HG03521 (cell line): ENCODE measurements at regions not wholly inside any gene's neighbourhood (a gene's known extent, or its start where the extent isn't known, plus 50 kb on each side); places are given as distances from the start of the nearest gene placed in this dataset.

Experiments used
- ATAC-seq: cut with Tn5 transposase; IDR thresholded peaks from one replicate; pipeline ENCODE4 v1.9.1; 2021; ENCODE audit warnings: mild to moderate bottlenecking, moderate library complexity; ENCODE audit not compliant: unreplicated experiment

DNA sequence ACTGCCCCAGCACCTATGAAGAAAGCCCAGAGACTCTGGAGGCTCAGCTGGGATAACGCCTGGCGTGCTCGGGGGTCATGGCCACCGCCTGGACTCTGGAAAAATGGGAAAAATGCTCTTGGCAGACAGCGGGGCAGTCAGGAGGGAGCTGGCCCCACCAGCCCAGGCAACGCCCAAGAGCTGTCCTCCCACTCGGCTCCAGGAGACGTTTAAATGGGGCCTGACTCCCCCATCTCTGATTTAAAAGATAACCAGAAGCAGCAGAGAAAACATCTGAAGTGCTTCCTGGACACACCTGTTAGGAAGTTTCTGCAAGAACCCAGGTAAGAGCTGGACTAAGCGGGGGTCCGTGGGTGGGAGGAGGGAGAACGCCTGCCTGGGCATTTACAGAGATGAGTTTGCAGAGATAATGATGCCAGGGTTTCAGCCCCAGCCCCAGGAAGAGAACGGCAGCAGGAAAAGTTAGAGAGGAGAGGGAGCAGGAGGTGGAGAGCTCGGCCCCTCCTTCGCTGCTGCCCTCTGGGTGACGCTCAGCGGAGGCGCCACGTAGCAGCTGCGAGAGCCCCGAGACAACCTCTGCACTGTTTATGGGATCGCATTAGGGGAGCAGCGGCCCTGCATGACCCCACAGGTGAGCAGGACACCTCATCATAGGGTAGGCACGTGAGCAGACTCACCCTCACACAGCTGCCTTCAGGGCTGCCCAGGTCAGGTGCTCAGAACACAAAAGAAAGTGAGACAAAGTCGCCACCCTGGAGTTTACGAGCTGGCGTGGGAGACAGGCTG lies 83.5 kb upstream of the INSIG1 start:
- no peak for ATAC-seq

DNA sequence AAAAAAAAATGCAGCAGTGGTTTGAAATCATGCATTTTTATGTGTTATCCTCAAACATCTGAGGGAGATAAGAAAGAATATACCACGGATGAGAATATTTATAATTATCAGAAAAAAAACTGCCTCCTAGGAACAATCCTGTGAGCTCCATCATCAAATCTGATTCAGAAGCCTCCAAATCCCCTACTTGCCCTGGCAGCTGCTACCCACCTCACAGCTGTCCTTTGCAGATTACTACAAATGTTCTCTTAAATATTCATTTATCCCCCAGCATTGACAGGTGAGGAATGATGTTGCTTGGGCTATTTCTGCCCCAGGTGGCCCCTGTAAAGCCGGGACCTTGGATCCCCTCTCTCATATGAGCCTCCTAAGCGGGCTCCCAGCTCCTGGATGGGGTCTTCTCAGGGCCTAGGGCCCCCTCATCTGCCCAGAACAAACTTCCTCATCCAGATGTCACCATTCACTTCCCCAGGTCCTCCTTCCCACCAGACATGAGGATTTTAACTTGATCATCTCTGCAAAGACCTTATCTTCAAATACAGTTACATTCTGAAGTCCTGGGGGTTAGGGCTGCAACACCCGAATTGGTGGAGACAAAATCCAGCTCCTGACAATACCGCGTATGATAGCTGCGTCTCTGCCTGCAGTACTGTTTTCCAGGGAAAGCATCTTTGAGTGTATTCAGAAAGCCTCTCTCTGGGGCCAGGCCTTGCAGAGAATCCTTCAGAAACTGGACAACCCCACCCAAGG lies 81.9 kb upstream of the INSIG1 start:
- no peak for ATAC-seq

DNA sequence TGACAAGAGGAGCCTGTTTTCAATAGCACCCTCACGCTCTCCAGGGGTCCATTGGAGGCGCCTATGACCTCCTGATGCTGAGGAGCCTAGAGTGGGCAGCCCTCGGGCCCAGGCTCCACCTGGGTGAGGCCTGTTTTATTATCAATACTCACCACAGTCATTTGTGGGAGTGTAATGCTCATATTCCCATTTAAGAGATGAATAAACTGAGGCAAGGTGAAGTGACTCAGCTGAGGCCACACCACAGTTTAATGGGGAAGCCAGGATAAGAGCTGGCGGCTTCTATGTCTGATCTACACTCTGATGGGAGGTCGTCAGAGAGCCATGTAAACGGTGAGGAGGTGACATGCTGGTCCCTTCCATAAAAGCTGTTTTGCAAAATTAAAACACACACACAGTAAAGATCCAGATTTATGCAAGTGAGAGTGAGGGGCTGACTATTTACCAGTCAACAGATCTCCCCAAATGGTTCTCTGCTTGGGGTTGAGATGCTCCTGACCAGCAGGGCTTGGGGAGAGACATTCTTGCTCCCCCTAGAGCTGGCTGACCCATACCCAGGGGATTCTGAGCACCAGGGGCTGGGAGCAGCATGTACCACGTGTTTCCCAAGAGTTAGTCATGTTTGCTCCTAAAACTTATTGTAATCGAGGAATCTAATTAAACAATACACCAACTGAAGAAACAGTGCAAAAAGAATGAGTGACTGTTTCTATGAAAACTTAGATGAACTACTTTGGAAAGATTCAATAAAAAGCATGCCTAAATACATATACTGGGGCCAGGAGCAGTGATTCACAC lies 81.0 kb upstream of the INSIG1 start:
- no peak for ATAC-seq

DNA sequence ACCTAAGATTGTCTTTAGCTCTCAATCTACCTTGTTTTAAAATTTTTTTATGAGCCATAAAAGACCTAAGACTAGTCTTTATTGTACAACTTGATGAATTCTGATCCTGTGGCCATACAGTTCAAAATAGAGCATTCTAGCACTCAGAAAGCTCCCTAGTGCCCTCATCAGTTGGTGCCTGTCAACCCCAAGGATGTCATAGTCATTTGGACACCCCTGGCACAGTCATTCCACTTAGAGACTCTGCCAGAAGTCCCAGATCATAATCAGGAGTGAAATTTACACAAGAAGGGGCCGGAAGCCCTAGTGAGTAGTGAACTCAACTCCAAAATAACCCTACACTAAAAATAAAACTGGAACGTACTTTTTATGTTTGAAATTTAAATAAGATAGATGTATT lies 80.0 kb upstream of the INSIG1 start:
- ATAC-seq = no peak

DNA sequence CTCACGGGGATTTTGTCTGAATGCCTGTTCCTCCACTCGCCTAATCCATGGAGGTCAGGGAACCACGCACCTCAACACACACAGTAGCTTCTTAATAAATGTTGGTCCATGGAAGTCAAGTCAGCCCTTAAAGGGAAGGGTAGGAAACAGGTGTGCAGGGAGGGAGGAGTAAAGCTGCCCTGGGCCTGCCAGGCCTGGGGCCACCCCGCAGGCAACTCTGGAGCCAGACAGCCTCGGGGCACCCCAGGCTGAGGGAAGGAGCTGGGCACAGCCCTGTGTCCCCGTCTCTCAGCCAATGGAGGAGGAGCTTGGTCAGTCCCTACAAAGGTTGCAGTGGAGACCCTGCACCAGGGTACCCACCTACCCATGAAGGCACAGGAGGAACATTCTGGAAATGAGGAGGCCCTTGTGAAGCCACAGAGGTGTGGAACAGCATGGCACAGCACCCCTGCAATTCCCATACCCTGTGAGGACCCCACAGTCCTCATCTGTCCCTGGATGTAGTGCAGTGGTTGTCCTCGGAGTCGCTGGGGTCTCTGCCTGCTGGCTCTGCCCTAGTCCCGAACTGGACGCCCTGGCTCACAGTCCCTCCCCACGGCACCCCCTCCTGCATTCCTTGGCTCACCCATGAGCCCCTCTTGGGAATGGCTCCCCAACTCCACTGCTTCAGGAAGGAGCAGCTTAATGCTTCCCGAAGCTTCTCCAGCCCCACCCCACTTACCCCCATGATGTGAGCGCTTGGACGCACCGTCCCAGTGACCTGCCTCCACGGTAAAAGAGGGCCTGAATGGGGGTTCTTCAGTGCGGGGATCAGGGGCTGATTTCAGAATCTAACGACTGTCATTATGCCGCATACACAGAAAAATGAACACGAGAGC lies 79.2 kb upstream of the INSIG1 start:
- ATAC-seq = no peak

DNA sequence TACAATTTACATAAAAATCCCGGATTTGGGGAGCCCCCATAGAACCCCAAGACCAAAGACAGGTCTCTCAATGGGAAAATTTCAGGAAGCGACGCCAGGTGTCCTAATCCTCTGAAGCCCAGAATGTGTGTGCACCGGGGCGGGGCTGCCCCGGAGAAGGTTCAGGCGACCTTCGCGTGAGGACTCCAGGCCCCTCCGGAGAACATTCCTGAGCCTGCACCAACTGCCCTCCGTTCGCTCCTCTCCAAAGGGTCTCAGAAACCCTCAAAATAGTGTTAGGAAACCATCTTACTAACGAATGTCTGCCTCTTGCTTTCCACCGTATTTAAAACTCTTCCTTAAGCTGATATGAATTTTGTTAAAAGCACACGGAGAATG lies 78.5 kb upstream of the INSIG1 start:
- no peak for ATAC-seq

DNA sequence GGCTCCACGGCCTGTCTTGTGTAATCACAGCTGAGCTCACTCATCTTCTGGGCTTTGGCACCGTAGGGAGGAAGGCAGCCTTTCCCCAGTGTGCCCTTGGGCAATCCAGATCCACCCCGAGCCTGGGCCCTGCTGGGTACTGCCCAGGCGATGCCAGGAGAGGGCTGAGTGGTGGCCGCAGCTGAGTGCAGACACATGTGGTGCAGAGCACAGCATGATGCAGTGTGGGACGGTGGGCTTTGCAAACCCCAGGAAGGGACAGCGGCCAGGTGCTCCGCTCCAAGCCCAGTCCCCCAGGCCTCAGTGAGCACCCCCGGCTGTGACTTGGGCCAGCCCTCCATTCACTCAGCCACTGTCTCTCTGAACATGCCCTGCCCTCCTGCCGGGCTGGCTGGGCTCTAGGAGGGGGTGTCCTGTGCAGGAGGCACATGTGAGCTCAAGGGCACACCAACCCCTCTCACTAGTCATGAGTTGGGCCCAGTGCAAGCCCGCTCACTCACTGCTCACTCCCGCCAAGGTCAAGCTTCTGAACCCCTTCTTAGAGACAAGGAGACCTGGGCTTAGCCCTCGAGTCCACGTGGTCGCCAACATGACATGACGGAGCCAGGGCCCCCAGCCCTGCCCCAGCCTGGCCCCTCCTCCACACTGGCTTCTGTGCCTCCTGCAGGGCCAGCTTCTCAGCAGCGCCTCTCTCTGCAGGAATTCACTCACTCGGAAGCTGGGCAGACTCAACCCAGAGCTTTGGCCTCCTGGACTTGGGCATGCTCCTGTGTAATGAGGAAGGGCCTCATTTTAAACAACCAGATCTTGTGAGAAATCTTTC lies 77.5 kb upstream of the INSIG1 start:
- ATAC-seq = no peak

DNA sequence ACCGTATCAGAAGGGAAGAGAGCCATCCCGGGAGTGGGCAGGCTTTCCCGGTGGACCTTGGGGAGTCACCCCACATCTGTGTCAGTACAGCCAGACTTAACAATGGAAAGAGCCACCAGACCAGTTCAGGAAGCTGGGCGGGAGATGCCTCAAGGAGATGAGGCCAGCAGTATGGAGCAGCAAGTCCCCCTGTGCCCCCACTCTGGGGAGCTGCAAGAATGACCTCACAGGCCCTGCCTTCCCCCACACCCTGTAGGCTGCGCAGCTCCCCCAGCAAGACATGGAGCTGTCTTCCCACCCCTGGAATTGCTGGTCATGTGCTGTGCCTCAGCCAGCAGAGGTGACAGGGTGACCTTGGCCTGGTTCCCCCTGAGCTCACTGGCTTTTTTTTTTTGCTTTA lies 76.8 kb upstream of the INSIG1 start:
- no peak for ATAC-seq

DNA sequence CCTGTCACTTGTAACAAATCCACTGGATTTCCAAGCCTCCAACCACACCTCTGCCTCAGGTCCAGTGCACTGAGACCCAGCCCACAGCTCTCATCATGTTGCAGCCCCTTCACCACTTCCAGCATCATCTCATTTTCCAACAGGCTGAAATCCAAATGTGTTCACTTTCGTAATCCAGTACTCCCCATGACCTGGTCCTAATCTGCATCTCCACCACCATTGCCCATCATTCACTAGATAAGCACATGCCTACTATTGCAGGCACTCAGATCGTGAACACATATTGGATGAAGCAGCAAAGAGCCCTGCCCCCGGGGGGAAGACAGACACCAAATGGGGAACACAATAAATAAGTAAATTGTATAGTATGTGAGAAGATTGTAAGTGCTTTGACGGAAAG lies 76.1 kb upstream of the INSIG1 start:
- no peak for ATAC-seq

DNA sequence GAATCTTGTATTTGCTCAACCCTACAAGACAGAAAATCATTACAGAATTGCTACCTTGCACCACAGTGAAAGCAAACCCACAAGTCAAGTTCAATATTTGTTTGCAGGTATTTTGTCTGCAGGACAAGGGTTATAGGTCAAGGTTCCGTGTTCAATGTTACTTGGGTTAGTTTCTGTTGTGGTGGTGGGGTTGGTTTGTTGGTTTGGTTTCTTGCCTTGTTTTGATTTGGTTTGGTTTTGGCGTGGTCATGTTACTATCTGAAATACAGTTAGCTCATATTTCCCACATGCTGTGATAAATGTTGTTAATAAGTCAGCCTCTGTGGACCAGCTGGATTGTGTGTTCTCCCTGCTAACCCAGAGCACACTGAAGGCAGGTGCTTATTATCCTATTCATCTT lies 75.6 kb upstream of the INSIG1 start:
- no peak for ATAC-seq

DNA sequence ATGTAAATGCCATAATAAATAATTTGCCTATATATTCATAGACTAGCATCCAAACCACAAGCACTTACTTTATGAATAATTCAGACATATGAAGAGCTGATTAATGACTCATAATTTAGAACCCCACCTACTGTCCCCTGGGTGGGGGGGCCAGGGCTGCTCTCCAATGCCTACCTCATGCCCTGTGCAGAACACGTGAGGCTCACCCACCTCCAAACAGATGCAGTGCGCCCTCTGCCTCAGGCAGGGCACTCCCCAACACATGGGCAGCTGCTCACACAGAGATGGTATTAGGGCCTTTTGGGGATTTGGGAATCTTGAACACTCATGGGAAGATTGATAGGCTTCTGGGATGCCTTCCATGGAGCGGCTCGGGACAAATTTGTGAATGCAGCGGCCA lies 75.1 kb upstream of the INSIG1 start:
- no peak for ATAC-seq

DNA sequence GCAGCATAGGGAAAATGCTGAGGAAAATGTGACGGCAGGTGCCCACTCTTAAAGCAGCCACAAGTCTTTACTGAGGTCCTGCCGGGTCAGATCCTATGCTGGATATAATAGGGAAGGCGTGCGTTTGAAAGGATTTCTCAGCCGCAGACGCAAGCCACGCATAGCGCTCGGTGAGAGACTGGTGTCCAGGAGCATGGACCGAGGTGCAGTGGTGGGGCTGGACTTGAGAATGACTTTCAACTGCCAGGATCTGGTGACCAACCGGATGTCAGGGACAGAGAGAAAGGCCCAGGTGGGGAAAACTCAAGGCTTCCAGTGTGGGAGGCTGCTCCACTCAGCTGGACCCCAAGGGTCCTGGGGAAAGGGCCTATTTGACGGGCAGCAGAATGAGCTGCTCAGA lies 74.7 kb upstream of the INSIG1 start:
- ATAC-seq = no peak

DNA sequence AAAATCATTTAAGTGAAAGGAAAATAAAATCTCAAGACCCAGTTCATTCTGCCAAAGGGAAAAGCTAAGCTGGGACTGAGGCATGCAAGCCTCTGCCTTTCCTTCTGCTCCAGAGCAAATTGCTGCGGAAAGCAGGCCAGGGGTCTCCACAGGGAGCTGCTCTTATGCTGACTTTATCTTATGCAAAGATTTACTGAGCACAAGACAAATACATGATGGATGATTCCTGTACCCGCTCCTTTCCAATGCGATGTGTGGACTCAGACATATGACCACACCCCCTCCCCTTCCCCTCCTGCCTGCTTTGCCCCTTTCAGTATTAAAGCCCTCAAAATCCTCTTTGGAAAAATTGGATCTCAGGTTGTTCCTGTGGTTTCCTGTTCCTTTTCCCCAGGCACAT lies 74.2 kb upstream of the INSIG1 start:
- no peak for ATAC-seq

DNA sequence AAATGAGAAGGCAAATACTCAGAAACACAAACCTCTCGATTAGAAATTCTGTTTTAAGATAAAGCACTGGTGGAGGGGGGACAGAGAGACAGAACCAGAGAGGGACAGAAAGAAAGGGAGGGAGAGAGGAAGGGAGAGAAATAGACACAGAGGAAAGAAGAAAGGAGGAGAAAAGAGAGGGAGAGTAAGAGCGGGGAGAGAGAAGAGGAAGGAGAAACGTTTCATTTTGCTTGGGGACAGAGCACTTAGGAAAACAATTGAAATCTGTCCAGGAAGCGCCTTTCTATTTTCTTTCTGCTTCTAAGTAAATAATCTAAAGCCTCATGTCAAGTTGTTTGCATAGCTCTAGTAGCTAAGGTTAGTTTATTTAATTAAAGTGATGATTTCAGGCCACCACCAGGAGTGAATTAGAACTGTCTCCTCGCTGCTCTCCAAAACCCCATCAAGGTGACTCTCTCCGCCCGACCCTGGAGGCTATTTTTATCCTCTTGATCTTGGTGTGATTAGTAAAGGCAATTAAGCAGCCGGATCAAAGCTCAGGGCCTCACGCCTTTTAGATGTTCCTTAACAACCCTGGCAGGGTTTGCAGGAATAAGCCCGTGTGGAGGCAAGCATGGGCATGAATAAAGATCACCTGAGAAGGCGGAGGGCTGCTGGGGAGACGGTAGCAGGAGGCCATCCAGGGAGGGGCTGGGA lies 73.4 kb upstream of the INSIG1 start:
- no peak for ATAC-seq

DNA sequence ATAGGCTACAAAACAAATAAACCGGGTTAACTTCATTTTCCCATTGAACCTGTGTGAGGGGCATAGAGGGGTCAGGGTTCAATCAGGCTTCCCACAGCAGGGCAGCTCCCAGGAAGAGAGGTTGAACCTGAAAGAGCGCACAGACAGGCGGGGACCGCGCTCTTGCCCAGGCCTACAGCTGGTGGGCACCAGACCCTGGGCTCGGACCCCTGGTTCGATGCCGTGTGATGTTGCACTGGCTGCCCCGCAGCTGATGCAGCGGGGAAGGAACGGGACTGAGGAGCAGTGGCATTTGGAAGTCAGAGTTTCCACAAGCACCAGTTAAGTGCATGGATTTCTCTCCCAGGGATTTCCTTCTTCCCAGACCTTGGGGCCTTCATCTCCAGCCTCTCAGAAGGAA lies 72.6 kb upstream of the INSIG1 start:
- no peak for ATAC-seq

DNA sequence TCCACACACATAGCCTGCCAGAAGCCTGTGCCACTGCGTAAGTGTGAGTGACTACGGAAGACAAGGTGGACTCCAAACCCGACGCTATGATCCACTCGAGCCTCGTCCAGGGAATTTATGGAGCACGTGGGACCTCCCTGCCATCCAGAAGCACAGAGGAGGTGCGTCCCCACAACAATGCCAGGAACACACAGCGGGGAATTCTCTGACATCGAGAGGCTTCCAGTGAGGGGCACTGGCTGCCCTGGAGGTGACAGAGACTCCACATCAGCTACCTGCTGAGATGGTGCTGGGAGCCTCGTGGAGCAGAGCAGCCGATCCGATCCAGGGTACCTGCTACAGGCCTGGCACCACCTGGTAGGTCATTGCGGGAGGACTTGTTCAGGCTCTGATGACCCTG lies 72.2 kb upstream of the INSIG1 start:
- ATAC-seq = no peak

DNA sequence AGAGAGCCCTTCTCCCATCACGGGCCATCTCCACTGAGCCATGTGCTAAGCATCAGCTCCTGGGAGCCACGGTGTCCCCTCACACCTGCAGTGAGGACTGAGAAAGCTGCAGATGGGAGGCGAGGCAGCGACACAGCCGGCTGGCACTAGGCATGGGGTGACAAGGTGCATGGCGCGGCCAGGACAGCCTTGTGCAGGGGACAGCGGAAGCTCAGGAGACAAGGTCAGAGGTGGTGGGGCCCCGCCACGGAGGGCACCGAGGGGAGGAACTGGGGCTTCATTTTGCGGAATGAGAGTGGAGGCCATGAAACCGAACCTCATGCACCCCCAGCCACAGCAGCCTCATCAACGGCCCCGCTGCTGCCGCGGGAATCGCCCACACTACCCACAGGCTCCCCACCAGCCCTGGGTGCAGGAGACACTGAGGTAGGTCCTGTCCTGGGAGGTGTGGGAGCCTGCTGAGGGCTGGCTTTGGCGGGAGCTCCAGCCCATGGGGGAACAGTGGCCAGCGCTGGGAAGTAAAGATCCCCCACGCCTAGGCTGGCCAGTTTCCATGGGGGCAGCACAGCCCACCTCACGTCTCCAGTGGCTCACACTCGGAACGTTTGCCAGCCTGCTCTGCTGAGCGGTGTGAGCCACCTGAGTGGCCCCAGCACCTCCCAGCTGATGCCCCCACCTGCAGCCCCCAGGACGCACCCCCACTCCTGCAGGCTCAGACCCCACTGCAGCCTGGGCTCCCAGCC lies 71.2 kb upstream of the INSIG1 start:
- no peak for ATAC-seq

DNA sequence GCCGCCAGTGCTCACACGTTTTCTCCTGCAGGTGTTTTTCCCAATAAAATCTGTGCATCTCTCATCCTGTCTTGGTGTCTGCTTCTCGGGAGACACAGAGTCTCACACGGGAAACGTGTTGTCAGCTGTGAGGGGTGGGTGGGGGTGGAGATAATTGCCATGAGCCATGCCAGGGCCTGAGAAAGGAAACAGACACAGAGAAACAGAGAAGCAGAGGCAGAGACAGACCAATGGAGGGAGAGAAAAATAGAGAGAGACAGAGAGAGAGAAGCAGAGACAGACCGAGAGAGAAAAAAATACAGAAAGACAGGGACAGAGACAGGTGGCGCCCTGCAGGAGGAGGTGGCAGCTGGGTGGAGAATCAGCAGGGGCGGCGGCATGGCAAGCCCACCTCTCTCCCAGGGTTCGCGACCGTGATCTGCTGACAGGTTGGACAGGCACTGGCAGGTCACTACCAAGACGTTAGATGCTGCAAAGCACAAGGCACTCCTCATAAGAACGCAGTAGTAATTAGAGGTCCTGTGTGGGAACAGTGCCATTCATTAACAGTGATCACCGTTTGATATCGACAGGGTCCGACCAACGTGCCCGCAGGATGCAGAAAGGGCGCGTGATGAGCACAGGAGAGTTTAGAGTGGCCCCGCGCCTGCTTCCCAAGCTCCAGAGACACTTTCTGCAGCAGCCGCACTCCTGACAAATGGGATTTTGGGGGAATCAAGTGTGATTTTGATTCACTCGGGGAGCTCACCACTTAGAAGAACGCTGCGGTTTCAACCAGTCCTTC lies 70.5 kb upstream of the INSIG1 start:
- no peak for ATAC-seq
